GM06990 (cell line): ENCODE measurements at regions not wholly inside any gene's neighbourhood (a gene's known extent, or its start where the extent isn't known, plus 50 kb on each side); places are given as distances from the start of the nearest gene placed in this dataset.
"Not testable (repeated sequence)": the region's sequence is repeated elsewhere in the genome, so short reads cannot be mapped to it uniquely, and the experiment has no call there.

ENCODE experiments used
- DNase-seq: peaks from one replicate; pipeline ENCODE4 v3.0.0-alpha.2; 2011; ENCODE audit not compliant: insufficient read length; ENCODE audit errors: extremely low read depth
- H3K27me3 ChIP-seq: replicated peaks from 2 replicates; pipeline ENCODE4 v1.6.0; 2011; ENCODE audit warnings: low read length; ENCODE audit not compliant: control insufficient read depth, insufficient read depth
- H3K36me3 ChIP-seq: 2 replicates; pipeline ENCODE4 v1.5.1; 2011; ENCODE audit warnings: low read length; ENCODE audit not compliant: control insufficient read depth, insufficient read depth
- H3K4me3 ChIP-seq: replicated peaks from 2 replicates; pipeline ENCODE4 v1.5.1; 2011; ENCODE audit warnings: low read depth, mild to moderate bottlenecking, control low read depth, low read length
- CTCF ChIP-seq: IDR thresholded peaks from 2 replicates; pipeline ENCODE4 v1.5.1; 2011; ENCODE audit warnings: low read length, control low read depth, mild to moderate bottlenecking, inconsistent platforms; ENCODE audit not compliant: insufficient read depth, poor library complexity, severe bottlenecking

- H3K36me3 ChIP-seq, result no peaks in the 10 kb centered on the region
- DNase-seq, result no peak
- no peak for TF ChIP-seq CTCF
- no peaks in the 10 kb centered on the region for H3K27me3 ChIP-seq
- H3K4me3 ChIP-seq, result no peak overlapping the region
Measured at GRCh38 chr7:20083781-20084180, 133.4 kb downstream of the MACC1 start.

GRCh38 chr7:20079080-20079479 lies 138.1 kb downstream of the MACC1 start:
- Histone ChIP-seq H3K36me3 (no peaks in the 10 kb centered on the region), H3K4me3 (no peak overlapping the region), H3K27me3 (no peaks in the 10 kb centered on the region)
- no peak for TF ChIP-seq CTCF
- DNase-seq, result no peak

- DNase-seq, result no peak
Measured at GRCh38 chr7:20076835-20077234, 140.3 kb downstream of the MACC1 start.

GRCh38 chr7:20075992-20076820 lies 141.0 kb downstream of the MACC1 start:
- Histone ChIP-seq H3K36me3 (no peaks in the 10 kb centered on the region), H3K4me3 (no peak overlapping the region), H3K27me3 (no peaks in the 10 kb centered on the region)
- TF ChIP-seq CTCF, result no peak
- DNase-seq, result no peak

More at GRCh38 chr7:20076835-20077234, 140.3 kb downstream of the MACC1 start:
- no peaks in the 10 kb centered on the region for H3K27me3 ChIP-seq
- no peak overlapping the region for H3K4me3 ChIP-seq
- TF ChIP-seq CTCF, result no peak
- no peaks in the 10 kb centered on the region for H3K36me3 ChIP-seq

GRCh38 chr7:20075440-20075839 lies 141.7 kb downstream of the MACC1 start:
- no peak for DNase-seq

GRCh38 chr7:20068004-20068403 lies 149.2 kb downstream of the MACC1 start:
- not testable (repeated sequence) for H3K27me3 ChIP-seq, DNase-seq, H3K4me3 ChIP-seq, H3K36me3 ChIP-seq

More at GRCh38 chr7:20075440-20075839, 141.7 kb downstream of the MACC1 start:
- no peaks in the 10 kb centered on the region for H3K27me3 ChIP-seq
- no peak for TF ChIP-seq CTCF
- no peak overlapping the region for H3K4me3 ChIP-seq
- H3K36me3 ChIP-seq, result no peaks in the 10 kb centered on the region
